Endometrium (tissue), 2 donors: ENCODE measurements at regions not wholly inside any gene's neighbourhood (a gene's known extent, or its start where the extent isn't known, plus 50 kb on each side); places are given as distances from the start of the nearest gene placed in this dataset.

Experiments used
- FAIRE-seq: peaks from 2 replicates; lab custom pipeline; 2012; peaks lifted over from hg19 to GRCh38; lab: Jason Lieb, UNC
- donor health status: control.
- donor health status: control.

GRCh38 chr6:148213366-148213765 is 129.3 kb upstream of the SASH1 start:
- FAIRE-seq, result no peak

DNA sequence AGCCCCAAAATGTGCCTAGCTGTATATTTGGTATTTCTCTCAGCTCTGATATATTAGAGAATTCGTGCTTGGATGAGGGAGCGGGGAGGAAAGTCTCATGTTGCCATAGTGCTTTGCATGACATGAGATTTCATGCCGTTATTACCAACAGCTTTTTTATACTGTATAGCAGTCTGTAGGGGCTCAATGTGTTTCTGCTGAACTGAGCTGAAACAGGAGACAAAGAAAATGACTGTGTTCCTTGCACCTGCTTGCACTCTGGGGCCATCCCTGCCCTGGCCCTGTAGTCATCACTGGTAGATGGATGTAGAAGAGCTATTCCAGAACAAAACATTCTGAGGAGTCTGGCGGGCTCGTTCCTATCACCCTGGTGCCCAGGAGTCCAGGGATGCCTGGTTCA is 128.0 kb upstream of the SASH1 start:
- no peak for FAIRE-seq

DNA sequence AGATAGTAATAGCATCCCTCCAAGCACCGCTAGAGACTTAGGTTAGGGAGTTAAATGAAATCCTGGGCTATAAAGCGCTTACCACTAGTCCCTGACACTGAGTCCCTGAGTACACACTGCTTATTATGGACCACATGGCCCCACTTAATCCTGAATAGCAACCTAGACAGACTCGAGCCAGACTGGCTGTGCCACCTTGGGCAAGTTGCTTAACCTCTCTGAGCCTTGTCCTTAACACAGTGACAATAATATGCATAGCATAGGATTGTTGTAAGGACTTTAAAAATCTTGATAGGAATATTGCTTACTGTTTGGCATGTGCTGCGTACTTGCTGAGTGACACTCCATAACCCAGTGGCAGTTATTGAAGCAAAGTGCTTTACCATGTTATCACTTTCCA is 125.6 kb upstream of the SASH1 start:
- FAIRE-seq, result no peak

DNA sequence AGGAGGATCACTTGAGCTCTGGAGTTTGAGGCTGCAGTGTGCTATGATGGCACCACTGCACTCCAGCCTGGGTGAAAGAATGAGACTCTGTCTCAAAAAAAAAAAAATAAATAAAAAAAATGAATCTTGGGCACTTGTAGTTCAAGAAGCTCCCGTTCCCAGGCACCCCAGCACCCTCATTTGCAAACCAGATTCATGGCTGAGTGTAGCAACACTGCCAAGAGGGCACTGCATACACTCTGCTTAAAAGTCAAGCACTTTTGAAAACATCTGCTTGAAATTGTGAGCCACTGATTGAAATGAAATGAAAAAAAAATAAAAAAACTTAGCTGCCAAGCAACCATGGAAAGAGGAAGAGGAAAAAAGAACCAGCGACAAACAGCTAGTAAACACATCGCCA is 124.7 kb upstream of the SASH1 start:
- FAIRE-seq, result no peak

GRCh38 chr6:148218542-148219258 is 123.9 kb upstream of the SASH1 start:
- FAIRE-seq, result no peak

GRCh38 chr6:148221196-148221979 is 121.2 kb upstream of the SASH1 start:
- FAIRE-seq, result no peak

DNA sequence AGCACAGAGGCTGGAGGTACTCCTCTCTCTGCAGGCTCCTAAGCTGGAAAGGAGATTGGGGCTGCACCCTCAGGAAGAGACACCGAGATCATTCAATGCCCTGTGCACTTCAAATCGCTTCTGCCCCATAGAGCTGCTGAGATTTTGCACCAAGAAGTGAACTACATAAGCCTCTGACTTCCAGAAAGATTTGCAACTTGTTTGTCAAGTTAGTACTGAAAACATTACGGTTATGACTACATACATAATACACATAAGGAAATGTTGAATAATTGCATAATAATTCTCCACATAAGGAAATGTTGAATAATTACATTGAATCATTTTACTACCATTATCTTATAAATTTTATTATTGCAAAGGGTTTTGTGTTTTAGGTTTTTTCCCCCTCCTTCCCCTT is 120.3 kb upstream of the SASH1 start:
- no peak for FAIRE-seq

DNA sequence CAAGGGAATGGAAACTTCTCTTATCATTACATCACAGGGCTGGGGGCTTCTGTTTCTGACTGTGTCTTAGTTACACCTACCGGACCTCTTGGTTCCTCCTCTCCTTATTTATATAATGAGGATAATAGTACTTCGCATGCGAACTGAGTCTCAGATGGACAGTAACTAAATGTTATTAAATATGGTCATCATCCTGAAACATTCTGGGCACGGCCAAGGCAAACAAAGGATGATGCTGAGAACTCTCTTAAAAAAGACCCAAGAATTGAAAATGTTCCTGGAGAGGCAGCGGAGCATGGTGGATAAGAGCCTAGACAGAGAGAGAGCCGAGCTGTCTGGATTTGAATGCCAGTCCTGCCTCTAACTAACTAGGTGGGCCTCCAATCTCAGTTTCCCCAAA is 119.8 kb upstream of the SASH1 start:
- FAIRE-seq, result no peak

GRCh38 chr6:148223424-148223842 is 119.2 kb upstream of the SASH1 start:
- no peak for FAIRE-seq

DNA sequence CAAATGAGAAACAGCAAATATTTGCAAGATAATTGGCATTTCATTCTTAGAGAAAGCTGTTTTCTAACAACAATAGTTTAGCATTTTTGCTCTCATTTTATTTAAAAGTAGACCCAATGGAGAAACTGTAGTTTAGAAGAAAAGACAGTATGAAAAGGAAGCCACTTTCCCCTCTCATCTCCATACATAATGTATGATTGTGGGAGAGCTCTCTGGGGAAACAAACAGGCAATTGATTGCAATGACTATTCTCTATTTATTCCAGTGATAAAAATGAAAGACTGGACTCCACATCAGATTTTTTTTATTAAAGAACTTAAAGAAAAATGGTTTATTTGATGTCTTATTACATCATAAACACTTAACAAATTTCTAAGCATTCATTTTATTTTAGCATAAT is 116.8 kb upstream of the SASH1 start:
- FAIRE-seq, result no peak

DNA sequence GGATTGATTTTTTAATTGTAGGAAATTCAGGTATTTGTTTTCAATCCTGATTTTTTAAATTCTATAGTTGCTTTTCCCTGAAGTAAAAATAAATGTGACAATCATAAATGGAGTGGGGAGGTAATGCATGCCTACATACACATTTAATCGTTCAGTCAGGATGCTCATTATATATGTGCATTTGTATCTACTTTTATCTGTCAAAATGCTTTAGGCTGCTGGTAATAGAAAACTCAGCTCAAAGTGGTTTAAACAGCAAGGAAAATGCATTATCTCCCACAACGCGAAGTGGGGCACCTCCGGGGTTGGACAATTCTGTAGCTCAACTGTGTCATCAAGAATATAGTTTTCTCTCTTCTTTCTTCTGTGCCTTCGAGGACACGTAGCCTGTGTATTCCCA is 116.4 kb upstream of the SASH1 start:
- FAIRE-seq, result no peak

- FAIRE-seq, result no peak
Measured at GRCh38 chr6:148231572-148231971, 111.1 kb upstream of the SASH1 start.

DNA sequence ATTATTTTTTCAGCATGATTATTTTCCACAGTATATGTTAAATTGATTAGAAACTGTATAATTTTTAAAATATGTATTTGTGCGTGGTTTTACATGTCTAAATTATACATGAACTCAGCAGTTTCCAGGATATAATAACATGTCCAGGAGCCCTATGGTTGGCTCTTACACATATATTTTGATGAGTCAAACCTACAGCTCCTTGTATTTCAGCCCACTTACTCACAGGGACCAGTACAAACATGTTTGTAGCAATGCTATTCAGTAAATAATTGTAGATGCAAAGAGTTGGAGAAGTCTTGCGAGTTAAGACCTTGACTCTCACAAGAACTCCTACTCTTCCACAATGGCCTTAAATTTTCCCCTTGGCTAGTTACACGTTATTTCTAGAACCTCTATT is 107.2 kb upstream of the SASH1 start:
- no peak for FAIRE-seq

- no peak for FAIRE-seq
Measured at GRCh38 chr6:148238713-148239112, 103.9 kb upstream of the SASH1 start.

DNA sequence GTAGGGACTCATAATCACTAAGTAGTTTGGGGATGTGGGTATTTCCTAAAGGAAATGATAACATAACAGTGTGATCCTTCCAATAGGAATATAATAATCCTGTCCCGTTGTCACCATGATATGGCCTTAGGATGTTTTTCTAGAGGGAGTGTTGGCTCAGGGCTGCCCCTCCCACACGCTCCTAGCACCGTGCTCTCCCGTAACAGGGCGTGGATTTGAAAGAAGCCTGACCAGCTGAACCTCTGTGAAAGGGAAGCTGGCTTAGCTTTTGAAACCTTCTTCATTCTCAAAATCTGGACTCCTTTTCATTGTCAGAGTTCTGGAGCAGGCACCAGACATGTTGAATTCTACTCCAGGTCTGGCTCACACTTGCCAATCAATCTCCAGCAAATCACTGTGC is 103.4 kb upstream of the SASH1 start:
- no peak for FAIRE-seq

GRCh38 chr6:148239801-148240460 is 102.7 kb upstream of the SASH1 start:
- peak; percentile 8 for FAIRE-seq

DNA sequence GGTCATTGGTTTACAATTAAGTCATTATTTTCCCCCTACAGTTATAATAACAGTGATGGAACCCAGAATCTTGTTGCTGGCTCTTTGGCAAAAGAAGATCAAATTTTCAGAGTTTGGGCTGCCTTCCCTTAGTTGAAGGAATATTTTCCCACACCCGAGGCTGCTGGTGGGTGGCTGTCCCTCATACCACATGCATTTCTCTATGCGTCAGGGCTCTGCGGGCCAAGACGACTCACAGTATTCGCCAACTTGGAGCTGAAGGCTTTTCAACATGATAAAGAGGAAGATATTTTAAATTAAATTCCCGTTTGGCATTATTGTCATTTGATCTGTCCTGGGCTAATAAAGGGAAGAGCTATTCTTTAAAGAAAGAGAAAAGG is 102.2 kb upstream of the SASH1 start:
- no peak for FAIRE-seq

DNA sequence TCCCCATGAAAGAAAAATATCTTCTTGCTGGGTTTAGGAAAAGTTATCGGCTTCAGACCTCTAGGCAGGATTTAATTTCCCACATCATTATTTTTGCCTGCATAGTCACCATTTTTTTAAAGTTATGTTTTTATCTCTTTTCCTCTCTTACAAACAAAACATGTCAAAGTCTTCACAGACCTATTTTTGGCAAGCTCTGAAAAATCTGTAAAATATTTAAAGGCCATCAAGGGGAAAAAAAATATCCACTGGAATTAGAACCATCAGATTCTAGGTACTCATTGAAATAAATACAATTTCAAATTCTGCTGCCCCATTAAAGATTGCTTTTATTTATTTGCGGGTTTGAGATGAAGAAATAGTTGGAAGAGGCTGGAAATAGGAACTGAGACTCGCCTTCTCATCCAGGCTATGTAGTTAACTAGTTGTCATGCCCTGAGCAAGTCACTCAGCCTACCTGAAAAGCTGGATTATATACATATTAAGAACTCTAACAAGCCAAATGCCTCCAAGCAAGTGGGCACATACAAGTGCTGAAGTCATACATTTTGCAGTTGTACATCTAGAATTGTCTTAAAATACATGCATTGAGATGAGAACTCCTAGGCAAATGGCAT is 101.7 kb upstream of the SASH1 start:
- FAIRE-seq, result peak; percentile 15

GRCh38 chr6:148242180-148242579 is 100.5 kb upstream of the SASH1 start:
- no peak for FAIRE-seq

DNA sequence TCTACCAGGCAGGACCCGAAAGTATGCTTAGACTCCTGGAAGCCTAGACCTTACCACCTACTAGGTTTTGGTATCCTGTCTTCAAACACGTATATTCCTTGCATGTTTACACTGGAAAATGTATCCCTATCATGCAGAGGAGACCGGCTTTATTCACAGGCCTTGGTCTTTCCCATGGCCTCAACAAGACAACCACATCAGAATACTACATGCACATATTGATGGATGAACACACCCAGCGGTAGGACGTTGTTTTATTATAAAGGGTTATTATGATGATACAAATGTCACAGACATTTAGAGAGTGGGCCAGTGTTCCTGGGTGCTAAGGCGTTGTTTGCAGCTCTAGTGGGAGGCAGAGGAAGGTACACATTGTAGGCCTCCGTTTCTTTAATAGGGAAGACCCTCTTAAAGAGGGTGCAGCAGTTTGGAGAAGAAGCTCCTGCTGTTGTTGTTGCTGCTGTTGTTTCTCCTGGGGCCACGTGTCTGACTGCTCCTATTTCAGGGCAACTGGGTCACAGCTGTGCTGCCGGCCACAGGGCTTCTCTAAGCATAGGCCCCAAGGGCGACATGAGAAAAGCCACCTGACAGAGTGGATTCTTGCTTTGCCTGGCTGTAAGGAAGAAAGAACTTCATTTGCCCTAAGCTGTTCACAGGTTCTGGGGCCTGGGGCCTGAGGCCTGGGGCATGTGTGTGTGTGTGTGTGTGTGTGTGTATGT is 98.3 kb upstream of the SASH1 start:
- no peak for FAIRE-seq

GRCh38 chr6:148247386-148248063 is 95.1 kb upstream of the SASH1 start:
- no peak for FAIRE-seq

DNA sequence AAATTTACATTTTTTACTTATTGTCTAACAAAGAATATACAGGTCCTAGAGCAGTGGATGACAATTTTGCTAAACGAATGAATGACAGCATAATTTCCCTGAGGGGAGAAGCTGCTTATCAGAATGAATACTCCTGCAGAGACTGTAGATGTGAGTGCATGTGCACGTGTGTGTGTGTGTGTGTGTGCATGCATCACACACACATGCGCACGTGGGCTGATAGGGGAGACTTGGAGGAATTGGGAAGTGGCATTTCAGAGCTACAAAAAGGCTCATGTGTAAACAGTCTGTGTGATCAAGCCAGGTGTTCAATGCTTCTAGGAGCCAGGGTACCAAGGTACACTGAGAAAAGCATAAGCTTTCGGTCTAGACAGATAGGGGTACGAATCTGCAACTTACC is 93.5 kb upstream of the SASH1 start:
- FAIRE-seq, result no peak
